Mesenchymal stem cell (in vitro differentiated cells and primary cell): ENCODE measurements at regions not wholly inside any gene's neighbourhood (a gene's known extent, or its start where the extent isn't known, plus 50 kb on each side); places are given as distances from the start of the nearest gene placed in this dataset.

Experiments used
- DNase-seq: peaks from one replicate; pipeline ENCODE4 v3.0.0-alpha.2; 2013
- H2AFZ ChIP-seq: one replicate; pipeline ENCODE4 v1.6.1; 2013; ENCODE audit warnings: low read depth, mild to moderate bottlenecking, control low read depth, inconsistent platforms, low read length, moderate library complexity
- H2AK5ac ChIP-seq: 2 replicates; pipeline ENCODE4 v1.6.1; 2013; ENCODE audit warnings: low read length, moderate library complexity, mild to moderate bottlenecking, inconsistent platforms; ENCODE audit not compliant: severe bottlenecking
- H2BK120ac ChIP-seq: one replicate; pipeline ENCODE4 v1.6.1; 2013; ENCODE audit warnings: low read depth, mild to moderate bottlenecking, inconsistent platforms, low read length, moderate library complexity
- H2BK12ac ChIP-seq, 2 experiments: one replicate each; pipeline ENCODE4 v1.6.1; 2013; ENCODE audit warnings: inconsistent platforms in 2 of 2, low read length in 2 of 2, mild to moderate bottlenecking in 2 of 2, moderate library complexity in 2 of 2, control low read depth in 1 of 2
- H2BK15ac ChIP-seq: one replicate; pipeline ENCODE4 v1.6.1; 2013; ENCODE audit warnings: mild to moderate bottlenecking, low read depth, inconsistent platforms; ENCODE audit not compliant: poor library complexity, severe bottlenecking
- H2BK5ac ChIP-seq: 2 replicates; pipeline ENCODE4 v1.6.1; 2013; ENCODE audit warnings: low read depth, mild to moderate bottlenecking, low read length, control low read depth, inconsistent platforms; ENCODE audit not compliant: poor library complexity, severe bottlenecking
- H3K14ac ChIP-seq, 2 experiments: one replicate each; pipeline ENCODE4 v1.6.1; 2013; ENCODE audit warnings: inconsistent platforms in 2 of 2, low read length in 2 of 2, control low read depth in 1 of 2, mild to moderate bottlenecking in 1 of 2, moderate library complexity in 1 of 2
- H3K18ac ChIP-seq, 2 experiments: one replicate each; pipeline ENCODE4 v1.6.1; 2013; ENCODE audit warnings: inconsistent platforms in 2 of 2, low read length in 2 of 2, control low read depth in 1 of 2, low read depth in 1 of 2, mild to moderate bottlenecking in 1 of 2
- H3K23ac ChIP-seq, 2 experiments: one replicate each; pipeline ENCODE4 v1.6.1; 2013; ENCODE audit warnings: inconsistent platforms in 2 of 2, low read length in 2 of 2, mild to moderate bottlenecking in 2 of 2, moderate library complexity in 2 of 2, control low read depth in 1 of 2
- H3K27ac ChIP-seq: 2 replicates; pipeline ENCODE4 v1.5.1; 2013; ENCODE audit warnings: mild to moderate bottlenecking, moderate library complexity, low read length, control low read depth, inconsistent platforms; ENCODE audit not compliant: poor library complexity, severe bottlenecking
- H3K27me3 ChIP-seq, 2 experiments: 2 replicates each; pipeline versions ENCODE4 v1.6.1 to v1.7.0; 2013; ENCODE audit warnings: low read length in 2 of 2, mild to moderate bottlenecking in 2 of 2, moderate library complexity in 2 of 2, control low read depth in 1 of 2, inconsistent platforms in 1 of 2; ENCODE audit not compliant: control insufficient read depth in 1 of 2, insufficient read depth in 1 of 2
- H3K36me3 ChIP-seq, 2 experiments: 2 replicates each; pipeline versions ENCODE4 v1.6.1 to v1.7.0; 2013; ENCODE audit warnings: low read length in 2 of 2, control low read depth in 1 of 2, inconsistent platforms in 1 of 2, low read depth in 1 of 2, mild to moderate bottlenecking in 1 of 2; ENCODE audit not compliant: insufficient read depth in 2 of 2, control insufficient read depth in 1 of 2
- H3K4ac ChIP-seq, 2 experiments: one replicate each; pipeline ENCODE4 v1.6.1; 2013; ENCODE audit warnings: inconsistent platforms in 2 of 2, low read length in 2 of 2, mild to moderate bottlenecking in 2 of 2, moderate library complexity in 2 of 2, control low read depth in 1 of 2, low read depth in 1 of 2
- H3K4me1 ChIP-seq: 2 replicates; pipeline ENCODE4 v1.6.1; 2013; ENCODE audit warnings: low read depth, low read length, control low read depth; ENCODE audit not compliant: control insufficient read depth, insufficient read depth
- H3K4me2 ChIP-seq: 2 replicates; pipeline ENCODE4 v1.6.1; 2013; ENCODE audit warnings: low read length, mild to moderate bottlenecking, inconsistent platforms; ENCODE audit not compliant: poor library complexity, severe bottlenecking
- H3K4me3 ChIP-seq, 2 experiments: 2 replicates each; pipeline versions ENCODE4 v1.5.1 to v1.7.0; 2013; ENCODE audit warnings: low read length in 2 of 2, mild to moderate bottlenecking in 2 of 2, control low read depth in 1 of 2, low read depth in 1 of 2; ENCODE audit not compliant: insufficient read depth in 1 of 2
- H3K79me1 ChIP-seq: replicated peaks from 2 replicates; pipeline ENCODE4 v1.6.1; 2013; ENCODE audit warnings: mild to moderate bottlenecking, control low read depth, low read length, inconsistent platforms; ENCODE audit not compliant: poor library complexity, severe bottlenecking
- H3K9ac ChIP-seq: 2 replicates; pipeline ENCODE4 v1.7.0; 2013; ENCODE audit warnings: mild to moderate bottlenecking, low read length, moderate library complexity
- H3K9me3 ChIP-seq: 2 replicates; pipeline ENCODE4 v1.7.0; 2013; ENCODE audit warnings: mild to moderate bottlenecking, low read length; ENCODE audit not compliant: control insufficient read depth
- H4K8ac ChIP-seq: one replicate; pipeline ENCODE4 v1.6.1; 2013; ENCODE audit warnings: inconsistent platforms, mild to moderate bottlenecking, low read length, moderate library complexity
- H4K91ac ChIP-seq: one replicate; pipeline ENCODE4 v1.6.1; 2013; ENCODE audit warnings: mild to moderate bottlenecking, low read length, inconsistent platforms
- WGBS: methylation state at CpG from one replicate; pipeline ENCODE4 v1.1.7; 2013; ENCODE audit warnings: mixed read lengths; 5-methylcytosine and 5-hydroxymethylcytosine counted together

GRCh38 chr2:82234283-82234874 lies 1929.8 kb upstream of the LRRTM1 start:
- Histone ChIP-seq H2AK5ac (no peak overlapping the region), H3K27me3 (no peaks in the 10 kb centered on the region), H3K4ac (no peak overlapping the region), H3K18ac (no peak overlapping the region), H2BK120ac (no peak overlapping the region), H2BK5ac (no peak overlapping the region), H3K23ac (no peak overlapping the region), H3K4me1 (no peaks in the 10 kb centered on the region), H2BK15ac (no peak overlapping the region), H4K91ac (no peak overlapping the region), H3K79me1 (no peaks in the 10 kb centered on the region), H3K9me3 (peaks cover 11% of the 10 kb centered on the region), H2BK12ac (no peak overlapping the region), H3K36me3 (no peaks in the 10 kb centered on the region), H3K9ac (no peak overlapping the region), H3K14ac (no peak overlapping the region), H4K8ac (no peak overlapping the region), H2AFZ (no peak overlapping the region), H3K27ac (no peak overlapping the region), H3K4me2 (no peak overlapping the region), H3K4me3 (no peak overlapping the region)
- 56% methylated on average over 4 of the region's 8 CpGs for WGBS
- no peak for DNase-seq

GRCh38 chr2:82233806-82234205 lies 1929.3 kb upstream of the LRRTM1 start:
- no peak overlapping the region for H3K27ac ChIP-seq
- no peak overlapping the region for H4K91ac ChIP-seq
- H3K4me1 ChIP-seq: no peaks in the 10 kb centered on the region
- H3K4ac ChIP-seq: no peak overlapping the region
- no peak overlapping the region for H3K9ac ChIP-seq
- peaks cover 12% of the 10 kb centered on the region for H3K9me3 ChIP-seq
- no peak overlapping the region for H2BK15ac ChIP-seq
- no peak for DNase-seq
- H2AFZ ChIP-seq: no peak overlapping the region
- H3K4me2 ChIP-seq: no peak overlapping the region
- no peak overlapping the region for H3K14ac ChIP-seq
- no peak overlapping the region for H2AK5ac ChIP-seq
- no peak overlapping the region for H3K4me3 ChIP-seq
- no peak overlapping the region for H2BK5ac ChIP-seq
- H3K23ac ChIP-seq: no peak overlapping the region
- no peak overlapping the region for H2BK12ac ChIP-seq
- H2BK120ac ChIP-seq: no peak overlapping the region
- no peak overlapping the region for H3K18ac ChIP-seq
- no peaks in the 10 kb centered on the region for H3K79me1 ChIP-seq
- no peaks in the 10 kb centered on the region for H3K36me3 ChIP-seq
- H3K27me3 ChIP-seq: no peaks in the 10 kb centered on the region
- H4K8ac ChIP-seq: no peak overlapping the region

- no peak overlapping the region for H4K8ac ChIP-seq
- no peaks in the 10 kb centered on the region for H3K27me3 ChIP-seq
- H3K18ac ChIP-seq: no peak overlapping the region
- no peak overlapping the region for H3K23ac ChIP-seq
- no peak overlapping the region for H4K91ac ChIP-seq
- WGBS: no CpG with 5 or more reads among the region's 1 CpG
- H3K36me3 ChIP-seq: no peaks in the 10 kb centered on the region
- H2AFZ ChIP-seq: no peak overlapping the region
- H3K4ac ChIP-seq: no peak overlapping the region
- H2BK120ac ChIP-seq: no peak overlapping the region
- H3K4me3 ChIP-seq: no peak overlapping the region
- H3K4me1 ChIP-seq: no peaks in the 10 kb centered on the region
- H2BK12ac ChIP-seq: no peak overlapping the region
- no peak overlapping the region for H3K4me2 ChIP-seq
- H3K9me3 ChIP-seq: peaks cover 11% of the 10 kb centered on the region
- H3K27ac ChIP-seq: no peak overlapping the region
- H3K14ac ChIP-seq: no peak overlapping the region
- H2AK5ac ChIP-seq: no peak overlapping the region
- H3K9ac ChIP-seq: no peak overlapping the region
- no peaks in the 10 kb centered on the region for H3K79me1 ChIP-seq
- no peak overlapping the region for H2BK5ac ChIP-seq
- no peak overlapping the region for H2BK15ac ChIP-seq
- no peak for DNase-seq
These were observed 1925.9 kb upstream of the LRRTM1 start for GRCh38 chr2:82230406-82230805.

DNA sequence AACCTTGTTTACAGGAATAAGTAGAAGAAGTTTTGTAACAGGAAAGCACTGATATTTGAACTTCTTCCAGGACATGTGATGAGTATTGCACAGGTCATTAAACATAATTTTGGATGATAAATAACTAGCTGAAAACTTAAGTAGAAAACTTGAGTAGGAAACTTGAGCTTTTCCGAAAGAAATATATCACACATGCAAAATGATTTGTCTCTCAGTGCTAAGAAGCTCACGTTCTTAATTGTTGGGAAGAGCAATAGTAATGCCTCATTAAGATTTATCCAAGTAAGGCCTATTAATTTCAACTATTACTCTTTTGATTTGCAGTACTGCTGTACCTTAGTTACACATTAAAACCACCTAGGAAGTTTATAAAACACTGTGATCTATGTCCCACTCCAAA lies 1921.9 kb upstream of the LRRTM1 start:
- no peaks in the 10 kb centered on the region for H3K4me1 ChIP-seq
- no peak overlapping the region for H2AK5ac ChIP-seq
- no peak overlapping the region for H3K27ac ChIP-seq
- H3K36me3 ChIP-seq: no peaks in the 10 kb centered on the region
- H3K4me3 ChIP-seq: no peak overlapping the region
- H3K18ac ChIP-seq: no peak overlapping the region
- no peak overlapping the region for H4K91ac ChIP-seq
- no peak overlapping the region for H3K9ac ChIP-seq
- no peak for DNase-seq
- no peak overlapping the region for H2BK5ac ChIP-seq
- H4K8ac ChIP-seq: no peak overlapping the region
- H2BK15ac ChIP-seq: no peak overlapping the region
- H3K23ac ChIP-seq: no peak overlapping the region
- H3K4me2 ChIP-seq: no peak overlapping the region
- H2AFZ ChIP-seq: no peak overlapping the region
- WGBS: 83% methylated on average over 2 of the region's 2 CpGs
- H3K4ac ChIP-seq: no peak overlapping the region
- no peak overlapping the region for H2BK120ac ChIP-seq
- peaks cover 27% of the 10 kb centered on the region for H3K9me3 ChIP-seq
- no peak overlapping the region for H2BK12ac ChIP-seq
- no peaks in the 10 kb centered on the region for H3K79me1 ChIP-seq
- H3K27me3 ChIP-seq: no peaks in the 10 kb centered on the region
- H3K14ac ChIP-seq: no peak overlapping the region
